ENCODE measurements at regions not wholly inside any gene's neighbourhood (a gene's known extent, or its start where the extent isn't known, plus 50 kb on each side); places are given as distances from the start of the nearest gene placed in this dataset.

- DNase-seq (ENCODE audit: low spot score): no peak
- in situ Hi-C loops (cut with HindIII; ENCODE audit: low sequenced_read_pairs): no loop called here
Measured at GRCh38 chr6:82025271-82025670, 222.3 kb downstream of the IBTK start.

GRCh38 chr6:82022614-82023129 lies 224.9 kb downstream of the IBTK start:
- DNase-seq (ENCODE audit: low spot score): no peak
- in situ Hi-C loops (cut with HindIII; ENCODE audit: low sequenced_read_pairs): no loop called here

GRCh38 chr6:82017773-82018172 lies 229.8 kb downstream of the IBTK start:
- in situ Hi-C loops (cut with HindIII; ENCODE audit: low sequenced_read_pairs): no loop called here
- no peak for DNase-seq (ENCODE audit: low spot score)

GRCh38 chr6:82017288-82017687 lies 230.3 kb downstream of the IBTK start:
- no peak for DNase-seq (ENCODE audit: low spot score)
- in situ Hi-C loops (cut with HindIII; ENCODE audit: low sequenced_read_pairs): no loop called here

- DNase-seq (ENCODE audit: low spot score): no peak
- in situ Hi-C loops (cut with HindIII; ENCODE audit: low sequenced_read_pairs): no loop called here
Measured at GRCh38 chr6:82015526-82015925, 232.0 kb downstream of the IBTK start.

GRCh38 chr6:82015043-82015442 lies 232.5 kb downstream of the IBTK start:
- in situ Hi-C loops (cut with HindIII; ENCODE audit: low sequenced_read_pairs): no loop called here
- DNase-seq (ENCODE audit: low spot score): no peak

GRCh38 chr6:82013561-82014530 lies 233.7 kb downstream of the IBTK start:
- DNase-seq (ENCODE audit: low spot score): no peak
- in situ Hi-C loops (cut with HindIII; ENCODE audit: low sequenced_read_pairs): no loop called here

- no peak for DNase-seq (ENCODE audit: low spot score)
- in situ Hi-C loops (cut with HindIII; ENCODE audit: low sequenced_read_pairs): no loop called here
Measured at GRCh38 chr6:82006027-82006738, 241.4 kb downstream of the IBTK start.

GRCh38 chr6:82000551-82000950 lies 247.0 kb downstream of the IBTK start:
- DNase-seq (ENCODE audit: low spot score): no peak
- in situ Hi-C loops (cut with HindIII; ENCODE audit: low sequenced_read_pairs): no loop called here

- DNase-seq (ENCODE audit: low spot score): no peak
- in situ Hi-C loops (cut with HindIII; ENCODE audit: low sequenced_read_pairs): no loop called here
Measured at GRCh38 chr6:81999826-82000225, 247.3 kb upstream of the TENT5A start.

- DNase-seq (ENCODE audit: low spot score): no peak
- in situ Hi-C loops (cut with HindIII; ENCODE audit: low sequenced_read_pairs): no loop called here
Measured at GRCh38 chr6:81999270-81999669, 246.8 kb upstream of the TENT5A start.

- in situ Hi-C loops (cut with HindIII; ENCODE audit: low sequenced_read_pairs): no loop called here
- DNase-seq (ENCODE audit: low spot score): no peak
Measured at GRCh38 chr6:81998432-81998831, 246.0 kb upstream of the TENT5A start.

- no peak for DNase-seq (ENCODE audit: low spot score)
- in situ Hi-C loops (cut with HindIII; ENCODE audit: low sequenced_read_pairs): no loop called here
Measured at GRCh38 chr6:81997090-81997926, 244.8 kb upstream of the TENT5A start.

GRCh38 chr6:81996414-81996813 lies 243.9 kb upstream of the TENT5A start:
- in situ Hi-C loops (cut with HindIII; ENCODE audit: low sequenced_read_pairs): no loop called here
- no peak for DNase-seq (ENCODE audit: low spot score)

GRCh38 chr6:81995548-81996289 lies 243.2 kb upstream of the TENT5A start:
- in situ Hi-C loops (cut with HindIII; ENCODE audit: low sequenced_read_pairs): no loop called here
- no peak for DNase-seq (ENCODE audit: low spot score)

- in situ Hi-C loops (cut with HindIII; ENCODE audit: low sequenced_read_pairs): no loop called here
- DNase-seq (ENCODE audit: low spot score): no peak
Measured at GRCh38 chr6:81988871-81989270, 236.4 kb upstream of the TENT5A start.

- DNase-seq (ENCODE audit: low spot score): no peak
- in situ Hi-C loops (cut with HindIII; ENCODE audit: low sequenced_read_pairs): no loop called here
Measured at GRCh38 chr6:81988446-81988845, 236.0 kb upstream of the TENT5A start.

- in situ Hi-C loops (cut with HindIII; ENCODE audit: low sequenced_read_pairs): no loop called here
- DNase-seq (ENCODE audit: low spot score): no peak
Measured at GRCh38 chr6:81987293-81987692, 234.8 kb upstream of the TENT5A start.

GRCh38 chr6:81985191-81985590 lies 232.7 kb upstream of the TENT5A start:
- DNase-seq (ENCODE audit: low spot score): no peak
- in situ Hi-C loops (cut with HindIII; ENCODE audit: low sequenced_read_pairs): no loop called here

Measured in G401 (cell line).